ENCODE measurements at regions not wholly inside any gene's neighbourhood (a gene's known extent, or its start where the extent isn't known, plus 50 kb on each side); places are given as distances from the start of the nearest gene placed in this dataset.

DNA sequence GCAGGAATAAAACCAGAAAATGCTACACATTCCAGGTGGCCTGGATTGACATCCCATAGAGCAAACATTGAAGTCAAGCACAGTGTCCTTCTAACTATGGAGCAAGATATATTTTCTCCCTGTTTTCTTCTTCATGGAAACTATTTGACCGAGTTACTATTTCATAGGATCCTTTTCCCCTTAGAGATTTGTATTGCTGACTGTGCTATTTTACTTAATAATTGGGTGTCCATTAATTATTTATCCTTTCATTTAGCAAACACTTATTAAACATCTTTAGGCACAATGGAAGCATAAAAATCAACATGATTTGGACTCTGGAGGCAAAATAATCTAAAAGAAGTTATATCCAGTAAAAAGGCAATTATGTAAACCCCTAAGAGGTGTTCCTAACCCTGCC is 782.8 kb upstream of the ACVR2A start:
- Histone ChIP-seq H3K4me3 (no peak overlapping the region), H3K4me1 (no peaks in the 10 kb centered on the region), H3K27ac (no peak overlapping the region), H3K9me3 (no peaks in the 10 kb centered on the region), H3K27me3 (no peaks in the 10 kb centered on the region), H3K36me3 (no peaks in the 10 kb centered on the region)
- no peak for TF ChIP-seq POLR2A (IDR thresholded peaks at IDR 0.05)
- no peak for TF ChIP-seq POLR2AphosphoS5 (IDR thresholded peaks at IDR 0.05)
- TF ChIP-seq, protein P1, sequence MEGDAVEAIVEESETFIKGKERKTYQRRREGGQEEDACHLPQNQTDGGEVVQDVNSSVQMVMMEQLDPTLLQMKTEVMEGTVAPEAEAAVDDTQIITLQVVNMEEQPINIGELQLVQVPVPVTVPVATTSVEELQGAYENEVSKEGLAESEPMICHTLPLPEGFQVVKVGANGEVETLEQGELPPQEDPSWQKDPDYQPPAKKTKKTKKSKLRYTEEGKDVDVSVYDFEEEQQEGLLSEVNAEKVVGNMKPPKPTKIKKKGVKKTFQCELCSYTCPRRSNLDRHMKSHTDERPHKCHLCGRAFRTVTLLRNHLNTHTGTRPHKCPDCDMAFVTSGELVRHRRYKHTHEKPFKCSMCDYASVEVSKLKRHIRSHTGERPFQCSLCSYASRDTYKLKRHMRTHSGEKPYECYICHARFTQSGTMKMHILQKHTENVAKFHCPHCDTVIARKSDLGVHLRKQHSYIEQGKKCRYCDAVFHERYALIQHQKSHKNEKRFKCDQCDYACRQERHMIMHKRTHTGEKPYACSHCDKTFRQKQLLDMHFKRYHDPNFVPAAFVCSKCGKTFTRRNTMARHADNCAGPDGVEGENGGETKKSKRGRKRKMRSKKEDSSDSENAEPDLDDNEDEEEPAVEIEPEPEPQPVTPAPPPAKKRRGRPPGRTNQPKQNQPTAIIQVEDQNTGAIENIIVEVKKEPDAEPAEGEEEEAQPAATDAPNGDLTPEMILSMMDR (IDR thresholded peaks at IDR 0.05), result no peak
- no peak for TF ChIP-seq EP300 (IDR thresholded peaks at IDR 0.05)
- 15 to 87% methylated on average over 1 of the region's 1 CpG for WGBS, 2 donors (ENCODE audit: low coverage in 1 of 2)
- no peak for ATAC-seq

DNA sequence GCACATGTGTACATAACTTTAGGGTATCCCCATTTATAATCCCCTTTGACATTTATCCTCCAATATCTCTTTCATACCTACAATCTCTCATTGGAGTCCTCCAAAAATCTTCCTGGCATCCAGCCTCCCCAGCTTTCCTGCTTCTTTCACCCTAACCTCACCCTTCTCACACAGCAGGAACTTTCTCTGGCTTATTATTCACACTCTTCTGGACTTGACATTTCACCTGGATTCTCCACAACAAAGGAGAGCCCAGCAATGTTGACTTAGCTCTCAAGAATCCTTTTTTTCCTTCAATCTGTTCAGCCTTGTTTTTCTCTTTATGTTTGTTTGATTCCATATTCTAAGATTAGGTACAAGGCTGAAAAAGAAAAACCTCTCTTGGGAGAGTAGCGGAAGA is 783.6 kb upstream of the ACVR2A start:
- no peaks in the 10 kb centered on the region for H3K36me3 ChIP-seq
- no peaks in the 10 kb centered on the region for H3K9me3 ChIP-seq
- no peak overlapping the region for H3K4me3 ChIP-seq
- ATAC-seq, result no peak
- TF ChIP-seq, protein P1 (IDR thresholded peaks at IDR 0.05), result no peak
- no peak for TF ChIP-seq POLR2A (IDR thresholded peaks at IDR 0.05)
- no peaks in the 10 kb centered on the region for H3K4me1 ChIP-seq
- H3K27ac ChIP-seq, result no peak overlapping the region
- WGBS, 2 donors (ENCODE audit: low coverage in 1 of 2), result 100% methylated on average over 1 of the region's 1 CpG
- H3K27me3 ChIP-seq, result no peaks in the 10 kb centered on the region

DNA sequence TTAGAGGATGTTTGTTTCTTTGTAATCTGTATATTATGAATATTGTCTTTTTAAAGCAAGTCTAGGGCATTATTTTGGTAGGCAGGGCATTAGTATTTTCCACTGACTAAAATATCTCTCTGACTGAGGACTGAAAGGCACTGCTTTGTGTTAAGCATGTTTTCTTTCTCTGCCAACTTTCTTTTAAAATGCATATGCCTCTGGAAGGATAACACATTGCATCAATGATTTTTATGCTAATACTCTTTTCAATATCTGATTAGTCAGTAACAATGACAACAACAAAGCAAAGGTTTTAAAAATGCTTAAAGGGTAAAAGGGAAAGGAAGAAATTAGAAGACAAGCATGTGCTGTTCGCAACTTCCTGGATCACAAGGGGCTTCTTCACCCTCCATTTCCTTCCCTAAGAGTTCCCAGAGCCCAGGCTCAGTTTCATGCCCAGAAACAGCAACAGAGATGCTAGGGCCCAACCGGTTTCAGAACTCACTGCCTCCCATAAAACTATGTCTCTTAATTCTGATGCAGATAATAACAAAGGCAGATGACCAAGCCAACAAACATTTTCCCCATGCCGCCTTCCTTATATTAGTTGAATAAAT is 786.8 kb upstream of the ACVR2A start:
- no peaks in the 10 kb centered on the region for H3K4me1 ChIP-seq
- H3K36me3 ChIP-seq, result no peaks in the 10 kb centered on the region
- H3K27me3 ChIP-seq, result no peaks in the 10 kb centered on the region
- H3K9me3 ChIP-seq, result no peaks in the 10 kb centered on the region
- ATAC-seq, result no peak
- no peak overlapping the region for H3K27ac ChIP-seq
- TF ChIP-seq POLR2AphosphoS5 (IDR thresholded peaks at IDR 0.05) (no peak), EP300 (IDR thresholded peaks at IDR 0.05) (no peak), POLR2A (IDR thresholded peaks at IDR 0.05) (no peak)
- TF ChIP-seq, protein P1 (IDR thresholded peaks at IDR 0.05), result no peak
- H3K4me3 ChIP-seq, result no peak overlapping the region
- 82 to 89% methylated on average over 3 of the region's 3 CpGs for WGBS, 2 donors (ENCODE audit: low coverage in 1 of 2)

DNA sequence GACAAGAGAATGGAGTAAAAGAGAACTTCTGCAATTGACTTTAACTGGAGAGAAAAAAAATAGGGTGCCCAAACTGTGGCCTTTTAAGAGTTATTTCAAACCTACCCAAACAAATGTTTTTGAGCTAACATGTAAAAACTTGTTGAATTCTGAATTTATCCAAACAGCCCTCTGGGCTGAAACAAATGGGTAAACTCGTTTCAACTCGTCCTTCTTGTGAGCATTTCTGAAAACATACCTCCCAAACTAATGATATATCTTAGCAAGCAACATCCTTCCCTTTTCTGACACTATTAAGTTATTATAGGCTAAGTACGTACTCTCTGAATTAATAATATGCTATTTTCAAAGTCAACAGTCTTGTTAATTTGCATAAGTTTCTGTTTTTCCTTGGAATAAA is 793.0 kb upstream of the ACVR2A start:
- WGBS, 2 donors (ENCODE audit: low coverage in 1 of 2), result 72 to 92% methylated on average over 3 of the region's 3 CpGs
- no peak overlapping the region for H3K27ac ChIP-seq
- H3K36me3 ChIP-seq, result no peaks in the 10 kb centered on the region
- no peak for ATAC-seq
- H3K9me3 ChIP-seq, result no peaks in the 10 kb centered on the region
- no peaks in the 10 kb centered on the region for H3K27me3 ChIP-seq
- H3K4me1 ChIP-seq, result peaks cover 0 to 9% (median 0%) of the 10 kb centered on the region in 3 donors
- TF ChIP-seq POLR2AphosphoS5 (IDR thresholded peaks at IDR 0.05) (no peak), EP300 (IDR thresholded peaks at IDR 0.05) (no peak), POLR2A (IDR thresholded peaks at IDR 0.05) (no peak)
- TF ChIP-seq, protein P1 (IDR thresholded peaks at IDR 0.05), result no peak
- no peak overlapping the region for H3K4me3 ChIP-seq

DNA sequence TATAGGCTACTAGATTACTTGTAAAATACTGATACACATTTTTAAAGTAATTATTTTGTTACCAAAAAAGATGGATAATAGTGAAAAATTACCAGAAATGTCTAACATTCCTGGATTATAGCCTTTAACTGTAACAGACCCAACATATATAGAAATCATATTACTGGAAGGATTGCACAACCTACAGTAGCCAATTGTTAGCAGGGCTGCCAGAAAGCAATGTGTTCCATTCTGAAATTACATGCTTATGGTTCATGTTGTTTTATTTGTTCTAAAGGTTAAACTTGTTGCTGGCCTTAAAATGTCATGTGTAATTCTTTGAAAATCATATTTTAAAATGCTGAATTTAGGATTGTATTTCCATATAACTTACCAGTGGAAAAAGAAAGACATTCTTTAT is 793.6 kb upstream of the ACVR2A start:
- Histone ChIP-seq H3K4me3 (no peak overlapping the region), H3K36me3 (no peaks in the 10 kb centered on the region), H3K27ac (no peak overlapping the region), H3K4me1 (peaks cover 0 to 9% (median 0%) of the 10 kb centered on the region in 3 donors), H3K9me3 (no peaks in the 10 kb centered on the region), H3K27me3 (no peaks in the 10 kb centered on the region)
- peak; percentile 37 for TF ChIP-seq POLR2AphosphoS5 (IDR thresholded peaks at IDR 0.05)
- no peak for TF ChIP-seq POLR2A (IDR thresholded peaks at IDR 0.05)
- ATAC-seq, result peak; percentile 31
